Calu3 (cell line): ENCODE measurements at regions not wholly inside any gene's neighbourhood (a gene's known extent, or its start where the extent isn't known, plus 50 kb on each side); places are given as distances from the start of the nearest gene placed in this dataset.

ENCODE experiments used
- BruUV-seq: library from RNA; stranded (reverse); fragments of 400-500 nt; replicated peaks from 2 replicates; lab custom pipeline; 2021; lab: Mats Ljungman, UMichigan
- CTCF ChIA-PET: fragments of 300-600 bp; sonication (Branson Sonifier 250); formaldehyde crosslinking; loops from one replicate; lab custom pipeline; 2022; ENCODE audit warnings: antibody characterized with exemption; lab: Charles Lee
- DNase-seq: peaks from one replicate; pipeline ENCODE4 v3.0.0; 2022
- H3K27ac Mint-ChIP-seq: one replicate; pipeline ENCODE4 v1.8.0; 2022; ENCODE audit warnings: mixed read lengths; ENCODE audit not compliant: unreplicated experiment
- H3K27me3 Mint-ChIP-seq: one replicate; pipeline ENCODE4 v1.8.0; 2022; ENCODE audit warnings: mixed read lengths; ENCODE audit not compliant: unreplicated experiment
- H3K36me3 Mint-ChIP-seq: one replicate; pipeline ENCODE4 v1.8.0; 2022; ENCODE audit warnings: mild to moderate bottlenecking, moderate library complexity, mixed read lengths; ENCODE audit not compliant: insufficient read depth, unreplicated experiment
- H3K4me1 Mint-ChIP-seq: one replicate; pipeline ENCODE4 v1.8.0; 2022; ENCODE audit warnings: mild to moderate bottlenecking, low read depth, mixed read lengths; ENCODE audit not compliant: unreplicated experiment
- H3K4me3 Mint-ChIP-seq: one replicate; pipeline ENCODE4 v1.8.0; 2022; ENCODE audit warnings: mild to moderate bottlenecking, low read depth, moderate library complexity, mixed read lengths; ENCODE audit not compliant: unreplicated experiment
- H3K9me3 Mint-ChIP-seq: one replicate; pipeline ENCODE4 v1.8.0; 2022; ENCODE audit warnings: low read depth, mixed read lengths; ENCODE audit not compliant: unreplicated experiment
- CTCF ChIP-seq: fragments of 200-600 bp; IDR thresholded peaks from one replicate; pipeline ENCODE4 v1.8.0; 2022; ENCODE audit warnings: antibody characterized with exemption; ENCODE audit not compliant: unreplicated experiment
- intact Hi-C: fragments of 100-400 bp; cut with micrococcal nuclease; formaldehyde crosslinking; loops from one replicate; pipeline ENCODE4 v1.10.0; 2022; ENCODE audit not compliant: unreplicated experiment

GRCh38 chr11:25886036-25886435 is 445.9 kb upstream of the ANO3 start:
- no TSS peak for BruUV-seq
- TF ChIP-seq CTCF = no peak
- CTCF ChIA-PET = no interaction called here
- no peak for DNase-seq
- peaks cover 10% of the 10 kb centered on the region for H3K4me1 Mint-ChIP-seq
- H3K4me3 Mint-ChIP-seq = no peak overlapping the region
- no peaks in the 10 kb centered on the region for H3K27me3 Mint-ChIP-seq
- H3K27ac Mint-ChIP-seq = no peak overlapping the region
- H3K9me3 Mint-ChIP-seq = peaks cover 4% of the 10 kb centered on the region
- H3K36me3 Mint-ChIP-seq = no peaks in the 10 kb centered on the region
- intact Hi-C loops = no loop called here

DNA sequence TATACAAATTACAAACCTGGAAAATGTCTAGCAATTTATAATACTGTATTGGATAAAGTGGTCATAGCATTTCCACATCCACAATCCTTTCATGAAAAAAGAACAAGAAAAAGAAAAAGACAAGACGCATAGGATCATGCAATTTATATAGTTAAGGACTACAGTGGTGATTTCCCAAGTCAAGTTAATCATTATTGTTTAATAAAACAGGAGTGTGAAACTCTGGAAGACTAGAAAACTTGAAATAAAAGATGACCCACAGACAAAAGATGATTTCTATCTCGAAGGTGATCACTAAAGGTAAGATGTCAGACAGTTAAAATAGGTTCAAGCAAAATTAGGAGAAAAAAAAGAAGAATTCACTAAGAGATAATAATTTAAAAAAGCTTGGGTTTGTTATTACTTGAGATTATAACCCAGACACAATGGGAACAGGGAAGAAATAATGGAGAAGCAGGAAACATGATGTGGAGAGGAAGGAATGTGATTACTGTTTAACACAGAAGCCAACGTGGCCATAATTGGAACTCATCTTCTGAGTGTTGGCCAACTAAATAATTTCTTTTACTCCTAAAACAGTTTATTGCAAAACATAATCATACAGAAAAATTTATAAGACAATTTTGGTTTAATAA is 441.2 kb upstream of the ANO3 start:
- DNase-seq = no peak
- Mint-ChIP-seq H3K9me3 (peaks cover 2% of the 10 kb centered on the region), H3K36me3 (no peaks in the 10 kb centered on the region), H3K4me3 (no peak overlapping the region), H3K27ac (peak overlapping the region; percentile 60), H3K4me1 (peaks cover 18% of the 10 kb centered on the region), H3K27me3 (no peaks in the 10 kb centered on the region)
- BruUV-seq = no TSS peak
- intact Hi-C loops = loop anchor here (10.0 kb wide), 1 partner anchor 64 kb away; no protein-coding TSS in a partner anchor
- CTCF ChIA-PET = no interaction called here
- TF ChIP-seq CTCF = no peak

DNA sequence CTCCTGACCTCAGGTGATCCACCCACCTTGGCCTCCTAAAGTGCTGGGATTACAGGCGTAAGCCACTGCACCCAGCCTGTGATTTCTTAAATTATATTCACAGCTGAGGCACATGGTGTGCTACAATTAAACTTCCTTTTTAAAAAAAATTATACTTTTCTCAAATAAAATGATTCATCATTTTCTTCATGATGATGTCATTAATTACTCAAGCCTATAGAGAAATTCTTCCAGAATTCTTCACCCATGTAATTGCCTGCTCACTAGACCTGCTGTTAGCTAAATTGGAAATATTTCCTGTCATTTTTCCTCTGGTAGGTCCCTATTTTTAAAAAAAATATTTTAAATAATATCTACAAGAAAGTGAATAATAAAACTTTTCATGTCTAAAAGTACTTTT is 440.0 kb upstream of the ANO3 start:
- no TSS peak for BruUV-seq
- CTCF ChIA-PET = interaction anchor here (1.1 kb wide), 1 partner anchor 21 kb away, joined by 5 read pairs; no protein-coding TSS in a partner anchor
- intact Hi-C loops = loop anchor here (10.0 kb wide), 1 partner anchor 63 kb away; no protein-coding TSS in a partner anchor

DNA sequence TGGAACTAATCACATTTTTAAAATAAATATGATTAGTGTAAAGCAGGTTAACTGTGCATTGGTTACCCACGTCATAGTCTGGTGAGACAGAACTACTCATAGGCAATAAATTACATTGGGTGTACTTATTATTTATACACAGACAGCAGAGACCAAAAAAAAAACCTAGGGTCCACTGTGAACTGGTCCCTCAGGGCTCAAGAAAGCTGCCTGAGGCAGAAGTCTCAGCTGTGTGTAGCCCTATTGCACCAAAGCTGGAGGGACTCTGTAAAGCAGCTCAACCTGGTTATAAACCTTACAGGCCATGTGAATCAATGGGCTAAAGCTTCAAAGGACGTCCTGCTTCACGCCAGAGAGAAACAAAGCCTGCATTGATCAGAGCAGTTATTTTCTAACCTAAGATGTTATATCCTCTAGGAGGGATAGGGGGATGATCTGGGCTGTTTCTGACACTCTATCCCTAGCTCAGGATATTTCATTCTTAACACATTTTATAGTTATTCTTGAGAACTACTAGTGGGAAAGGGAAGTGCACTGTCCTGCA is 432.2 kb upstream of the ANO3 start:
- Mint-ChIP-seq H3K4me1 (peaks cover 3% of the 10 kb centered on the region), H3K9me3 (peaks cover 4% of the 10 kb centered on the region), H3K36me3 (no peaks in the 10 kb centered on the region), H3K27ac (no peak overlapping the region), H3K27me3 (no peaks in the 10 kb centered on the region), H3K4me3 (no peak overlapping the region)
- intact Hi-C loops = loop anchor here (10.0 kb wide), 1 partner anchor 55 kb away; no protein-coding TSS in a partner anchor
- no TSS peak for BruUV-seq
- TF ChIP-seq CTCF = no peak
- no peak for DNase-seq
- CTCF ChIA-PET = no interaction called here

More for the DNA sequence above, 440.0 kb upstream of the ANO3 start:
- peaks cover 2% of the 10 kb centered on the region for H3K9me3 Mint-ChIP-seq
- H3K27me3 Mint-ChIP-seq = no peaks in the 10 kb centered on the region
- peaks cover 18% of the 10 kb centered on the region for H3K4me1 Mint-ChIP-seq
- H3K36me3 Mint-ChIP-seq = no peaks in the 10 kb centered on the region
- DNase-seq = no peak
- TF ChIP-seq CTCF = no peak
- no peak overlapping the region for H3K27ac Mint-ChIP-seq
- H3K4me3 Mint-ChIP-seq = no peak overlapping the region
